NCI-H2107 (cell line): ENCODE measurements at regions not wholly inside any gene's neighbourhood (a gene's known extent, or its start where the extent isn't known, plus 50 kb on each side); places are given as distances from the start of the nearest gene placed in this dataset.

ENCODE experiments used
- DNase-seq: peaks from one replicate; lab custom pipeline; 2025; lab: John Stamatoyannopoulos, UW

GRCh38 chr2:11102956-11103860 is 52.1 kb upstream of the SLC66A3 start:
- peak; percentile 35 for DNase-seq

- DNase-seq = no peak
Observed at GRCh38 chr2:11103984-11104793, 51.1 kb upstream of the SLC66A3 start.

GRCh38 chr2:11104794-11105660 is 50.2 kb upstream of the SLC66A3 start:
- no peak for DNase-seq
